ENCODE measurements at regions not wholly inside any gene's neighbourhood (a gene's known extent, or its start where the extent isn't known, plus 50 kb on each side); places are given as distances from the start of the nearest gene placed in this dataset.

DNA sequence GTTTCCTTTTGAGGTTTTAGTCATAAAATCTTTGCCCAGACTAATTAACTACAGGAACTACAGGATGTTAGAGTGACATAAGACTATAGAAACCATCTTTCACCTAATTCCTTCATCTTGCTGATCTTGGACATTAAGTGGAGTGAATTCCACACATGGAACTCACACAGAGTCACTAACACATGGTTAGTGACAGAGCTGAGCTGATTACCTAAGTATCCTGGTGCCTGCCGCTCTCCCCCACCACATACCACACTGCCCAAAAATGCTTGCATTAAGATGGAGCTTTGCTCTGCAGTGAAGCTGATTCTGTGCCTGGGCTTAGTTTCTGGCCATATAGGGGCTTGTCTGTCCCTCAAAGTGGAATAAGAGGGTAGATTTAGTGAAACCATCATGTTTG is 332.9 kb upstream of the NT5C1B start:
- dilution Hi-C loops (cut with MboI; ENCODE audit: extremely low pct_ligation_motif_present, low sequenced_read_pairs) (no loop called here), intact Hi-C loops (cut with micrococcal nuclease) (no loop called here)
- FAIRE-seq (no peak), DNase-seq (ENCODE audit: low read depth, low spot score) (no peak)
- Histone ChIP-seq H3K4me1 (ENCODE audit: control insufficient read depth, extremely low read depth, insufficient read depth, low read length) (no peaks in the 10 kb centered on the region), H3K9me1 (replicated peaks; ENCODE audit: control insufficient read depth, extremely low read depth, insufficient read depth, low read length) (no peaks in the 10 kb centered on the region), H3K4me3 (replicated peaks in 1 of 3; ENCODE audit: insufficient read depth in 1 of 3, low read depth in 1 of 3, low read length in 3 of 3) (no peak overlapping the region), H3K9ac (replicated peaks; ENCODE audit: extremely low read depth, insufficient read depth, low read length) (no peak overlapping the region), H3K27me3 (ENCODE audit: control insufficient read depth in 2 of 2, insufficient read depth in 2 of 2, low read length in 2 of 2) (no peaks in the 10 kb centered on the region), H3K36me3 (ENCODE audit: control insufficient read depth in 2 of 2, extremely low read depth in 1 of 2, insufficient read depth in 2 of 2, low read length in 2 of 2) (no peaks in the 10 kb centered on the region), H3K27ac (ENCODE audit: insufficient read depth, low read depth, low read length) (no peak overlapping the region), H4K20me1 (replicated peaks; ENCODE audit: control insufficient read depth, extremely low read depth, insufficient read depth, low read length) (no peaks in the 10 kb centered on the region), H3K4me2 (ENCODE audit: insufficient read depth, low read length) (no peak overlapping the region), H2AFZ (ENCODE audit: low read depth, low read length) (no peak overlapping the region), H3K9me3 (replicated peaks; ENCODE audit: control insufficient read depth, insufficient read depth, low read length) (no peaks in the 10 kb centered on the region), H3K79me2 (ENCODE audit: control insufficient read depth, insufficient read depth, low read length) (no peaks in the 10 kb centered on the region)
- POLR2A ChIA-PET = no interaction called here
- CTCF ChIA-PET = no interaction called here
- TF ChIP-seq EZH2 (IDR thresholded peaks at IDR 0.05; ENCODE audit: borderline replicate concordance, low read depth, low read length, severe bottlenecking) (no peak), POLR2AphosphoS5 (IDR thresholded peaks at IDR 0.05; ENCODE audit: insufficient read depth, low read depth, low read length) (no peak), MYC (IDR thresholded peaks at IDR 0.05; ENCODE audit: low read depth, low read length) (no peak), JUN (IDR thresholded peaks at IDR 0.05; ENCODE audit: borderline replicate concordance, insufficient read depth, insufficient read length, low read depth) (no peak), POLR2A (IDR thresholded peaks at IDR 0.05; ENCODE audit: low read depth, low read length) (no peak), GATA2 (IDR thresholded peaks at IDR 0.05; ENCODE audit: insufficient read depth, insufficient read length, low read depth, low read length) (no peak), FOS (IDR thresholded peaks at IDR 0.05; ENCODE audit: borderline replicate concordance, insufficient read depth, low read length) (no peak)
- TF ChIP-seq, protein P1, sequence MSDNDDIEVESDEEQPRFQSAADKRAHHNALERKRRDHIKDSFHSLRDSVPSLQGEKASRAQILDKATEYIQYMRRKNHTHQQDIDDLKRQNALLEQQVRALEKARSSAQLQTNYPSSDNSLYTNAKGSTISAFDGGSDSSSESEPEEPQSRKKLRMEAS (IDR thresholded peaks at IDR 0.05; ENCODE audit: insufficient read depth, insufficient read length) = no peak
- TF ChIP-seq, protein P2, sequence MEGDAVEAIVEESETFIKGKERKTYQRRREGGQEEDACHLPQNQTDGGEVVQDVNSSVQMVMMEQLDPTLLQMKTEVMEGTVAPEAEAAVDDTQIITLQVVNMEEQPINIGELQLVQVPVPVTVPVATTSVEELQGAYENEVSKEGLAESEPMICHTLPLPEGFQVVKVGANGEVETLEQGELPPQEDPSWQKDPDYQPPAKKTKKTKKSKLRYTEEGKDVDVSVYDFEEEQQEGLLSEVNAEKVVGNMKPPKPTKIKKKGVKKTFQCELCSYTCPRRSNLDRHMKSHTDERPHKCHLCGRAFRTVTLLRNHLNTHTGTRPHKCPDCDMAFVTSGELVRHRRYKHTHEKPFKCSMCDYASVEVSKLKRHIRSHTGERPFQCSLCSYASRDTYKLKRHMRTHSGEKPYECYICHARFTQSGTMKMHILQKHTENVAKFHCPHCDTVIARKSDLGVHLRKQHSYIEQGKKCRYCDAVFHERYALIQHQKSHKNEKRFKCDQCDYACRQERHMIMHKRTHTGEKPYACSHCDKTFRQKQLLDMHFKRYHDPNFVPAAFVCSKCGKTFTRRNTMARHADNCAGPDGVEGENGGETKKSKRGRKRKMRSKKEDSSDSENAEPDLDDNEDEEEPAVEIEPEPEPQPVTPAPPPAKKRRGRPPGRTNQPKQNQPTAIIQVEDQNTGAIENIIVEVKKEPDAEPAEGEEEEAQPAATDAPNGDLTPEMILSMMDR (IDR thresholded peaks at IDR 0.05; ENCODE audit: extremely low read depth in 1 of 2, insufficient read depth in 1 of 2, low read depth in 1 of 2, low read length in 2 of 2) = no peak
- no TSS peak for BruUV-seq (replicated peaks)

All from endothelial cell of umbilical vein (primary cell).